ENCODE measurements at regions not wholly inside any gene's neighbourhood (a gene's known extent, or its start where the extent isn't known, plus 50 kb on each side); places are given as distances from the start of the nearest gene placed in this dataset.

DNA sequence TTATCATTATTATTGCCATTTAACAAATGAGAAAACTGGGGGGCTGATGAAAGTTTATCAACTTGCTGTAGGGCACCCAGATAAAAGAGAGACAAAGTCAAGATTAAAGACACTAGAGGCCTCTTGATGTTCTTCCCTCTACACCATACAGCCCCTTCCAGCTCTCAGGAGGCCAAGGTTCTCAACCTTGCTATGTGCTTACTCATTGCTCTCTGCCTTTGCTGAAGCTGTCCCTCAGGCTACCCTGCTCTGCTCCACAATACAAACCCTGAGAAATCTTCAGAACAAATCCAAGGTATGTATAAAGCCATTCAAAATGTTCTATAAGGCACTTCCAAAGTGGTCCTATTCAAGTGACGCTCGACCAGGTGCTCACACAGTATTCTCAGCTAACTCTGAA is 329.9 kb upstream of the TNP1 start:
- no peaks in the 10 kb centered on the region for H3F3A ChIP-seq (replicated peaks; ENCODE audit: insufficient read depth)
- no peaks in the 10 kb centered on the region for H3K9me2 ChIP-seq
- no peaks in the 10 kb centered on the region for H4K20me1 ChIP-seq (ENCODE audit: insufficient read depth)
- DNase-seq: no peak
- no peaks in the 10 kb centered on the region for H3K27me3 ChIP-seq (ENCODE audit: insufficient read depth)
- H3K79me2 ChIP-seq (ENCODE audit: insufficient read depth): no peaks in the 10 kb centered on the region
- 80% methylated on average over 2 of the region's 2 CpGs for WGBS (ENCODE audit: low lambda C conversion rate)
- no peak overlapping the region for H3K27ac ChIP-seq (ENCODE audit: low read depth in 2 of 2, low read length in 1 of 2)
- no peak overlapping the region for H3K9ac ChIP-seq
- no peaks in the 10 kb centered on the region for H3K36me3 ChIP-seq (replicated peaks in 1 of 2; ENCODE audit: control insufficient read depth in 1 of 2, insufficient read depth in 2 of 2, low read length in 1 of 2)
- peaks cover 0 to 2% of the 10 kb centered on the region in 2 experiments; a peak in 2 of 4 replicates for H3K4me1 ChIP-seq (ENCODE audit: control insufficient read depth in 1 of 2, insufficient read depth in 2 of 2, low read depth in 1 of 2, low read length in 1 of 2)
- ChIA-PET POLR2A (no interaction called here), CTCF (interaction anchor here (1.1 kb wide), 1 partner anchor 24 kb away, joined by 3 read pairs; no protein-coding TSS in a partner anchor)
- H2AFZ ChIP-seq (ENCODE audit: low read depth): peak overlapping the region; percentile 11; the same call in 1 of the 2 replicates
- no peak overlapping the region for H3K4me3 ChIP-seq (ENCODE audit: low read depth in 2 of 2, low read length in 1 of 2)
- TF ChIP-seq, protein P1, sequence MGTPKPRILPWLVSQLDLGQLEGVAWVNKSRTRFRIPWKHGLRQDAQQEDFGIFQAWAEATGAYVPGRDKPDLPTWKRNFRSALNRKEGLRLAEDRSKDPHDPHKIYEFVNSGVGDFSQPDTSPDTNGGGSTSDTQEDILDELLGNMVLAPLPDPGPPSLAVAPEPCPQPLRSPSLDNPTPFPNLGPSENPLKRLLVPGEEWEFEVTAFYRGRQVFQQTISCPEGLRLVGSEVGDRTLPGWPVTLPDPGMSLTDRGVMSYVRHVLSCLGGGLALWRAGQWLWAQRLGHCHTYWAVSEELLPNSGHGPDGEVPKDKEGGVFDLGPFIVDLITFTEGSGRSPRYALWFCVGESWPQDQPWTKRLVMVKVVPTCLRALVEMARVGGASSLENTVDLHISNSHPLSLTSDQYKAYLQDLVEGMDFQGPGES (IDR thresholded peaks at IDR 0.05; ENCODE audit: low read depth, low read length): no peak
- TF ChIP-seq YY1 (IDR thresholded peaks at IDR 0.05; ENCODE audit: low read depth) (no peak), TAF1 (IDR thresholded peaks at IDR 0.05; ENCODE audit: borderline replicate concordance, low read depth, low read length) (no peak), POLR2AphosphoS5 (IDR thresholded peaks at IDR 0.05; ENCODE audit: low read depth, low read length) (no peak), RXRA (IDR thresholded peaks at IDR 0.05; ENCODE audit: borderline replicate concordance, low read depth) (no peak)
- TF ChIP-seq, protein P2, sequence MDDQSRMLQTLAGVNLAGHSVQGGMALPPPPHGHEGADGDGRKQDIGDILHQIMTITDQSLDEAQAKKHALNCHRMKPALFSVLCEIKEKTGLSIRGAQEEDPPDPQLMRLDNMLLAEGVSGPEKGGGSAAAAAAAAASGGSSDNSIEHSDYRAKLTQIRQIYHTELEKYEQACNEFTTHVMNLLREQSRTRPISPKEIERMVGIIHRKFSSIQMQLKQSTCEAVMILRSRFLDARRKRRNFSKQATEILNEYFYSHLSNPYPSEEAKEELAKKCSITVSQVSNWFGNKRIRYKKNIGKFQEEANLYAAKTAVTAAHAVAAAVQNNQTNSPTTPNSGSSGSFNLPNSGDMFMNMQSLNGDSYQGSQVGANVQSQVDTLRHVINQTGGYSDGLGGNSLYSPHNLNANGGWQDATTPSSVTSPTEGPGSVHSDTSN (IDR thresholded peaks at IDR 0.05): no peak
- H3K9me3 ChIP-seq: no peaks in the 10 kb centered on the region
- H3K4me2 ChIP-seq: no peak overlapping the region

DNA sequence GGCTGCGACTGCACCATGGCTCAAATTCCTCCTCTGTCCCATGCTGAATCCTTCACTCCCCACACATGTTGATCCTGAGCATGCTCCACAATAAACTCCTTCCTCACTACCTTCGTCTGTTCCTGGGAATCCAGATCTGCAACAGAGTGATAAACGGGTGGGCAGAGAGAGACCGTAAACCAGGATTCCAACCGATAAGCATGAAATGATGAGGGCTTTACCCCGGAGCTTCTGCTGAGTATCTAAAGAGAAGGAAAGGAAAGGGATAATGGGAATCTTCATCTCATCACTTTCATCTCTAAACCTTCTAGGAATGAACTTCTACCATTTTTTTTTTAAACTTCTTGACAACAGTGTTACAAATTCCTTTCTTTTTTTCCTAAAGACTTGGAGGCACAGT is 329.3 kb upstream of the TNP1 start:
- H2AFZ ChIP-seq (ENCODE audit: low read depth): peak overlapping the region; percentile 11; the same call in 1 of the 2 replicates
- H3K27me3 ChIP-seq (ENCODE audit: insufficient read depth): no peaks in the 10 kb centered on the region
- peaks cover 0 to 1% of the 10 kb centered on the region in 2 experiments; a peak in 2 of 4 replicates for H3K4me1 ChIP-seq (ENCODE audit: control insufficient read depth in 1 of 2, insufficient read depth in 2 of 2, low read depth in 1 of 2, low read length in 1 of 2)
- POLR2A ChIA-PET: no interaction called here
- no peaks in the 10 kb centered on the region for H3K9me2 ChIP-seq
- H3K9me3 ChIP-seq: no peaks in the 10 kb centered on the region
- H4K20me1 ChIP-seq (ENCODE audit: insufficient read depth): no peaks in the 10 kb centered on the region
- CTCF ChIA-PET: no interaction called here
- TF ChIP-seq RCOR1 (IDR thresholded peaks at IDR 0.05; ENCODE audit: low read length): no peak
- no peak overlapping the region for H3K4me2 ChIP-seq
- H3K9ac ChIP-seq: no peak overlapping the region
- 83% methylated on average over 6 of the region's 6 CpGs for WGBS (ENCODE audit: low lambda C conversion rate)
- no peaks in the 10 kb centered on the region for H3K79me2 ChIP-seq (ENCODE audit: insufficient read depth)
- DNase-seq: no peak
- no peaks in the 10 kb centered on the region for H3F3A ChIP-seq (replicated peaks; ENCODE audit: insufficient read depth)
- H3K27ac ChIP-seq (ENCODE audit: low read depth in 2 of 2, low read length in 1 of 2): no peak overlapping the region
- H3K36me3 ChIP-seq (replicated peaks in 1 of 2; ENCODE audit: control insufficient read depth in 1 of 2, insufficient read depth in 2 of 2, low read length in 1 of 2): no peaks in the 10 kb centered on the region
- H3K4me3 ChIP-seq (ENCODE audit: low read depth in 2 of 2, low read length in 1 of 2): no peak overlapping the region

DNA sequence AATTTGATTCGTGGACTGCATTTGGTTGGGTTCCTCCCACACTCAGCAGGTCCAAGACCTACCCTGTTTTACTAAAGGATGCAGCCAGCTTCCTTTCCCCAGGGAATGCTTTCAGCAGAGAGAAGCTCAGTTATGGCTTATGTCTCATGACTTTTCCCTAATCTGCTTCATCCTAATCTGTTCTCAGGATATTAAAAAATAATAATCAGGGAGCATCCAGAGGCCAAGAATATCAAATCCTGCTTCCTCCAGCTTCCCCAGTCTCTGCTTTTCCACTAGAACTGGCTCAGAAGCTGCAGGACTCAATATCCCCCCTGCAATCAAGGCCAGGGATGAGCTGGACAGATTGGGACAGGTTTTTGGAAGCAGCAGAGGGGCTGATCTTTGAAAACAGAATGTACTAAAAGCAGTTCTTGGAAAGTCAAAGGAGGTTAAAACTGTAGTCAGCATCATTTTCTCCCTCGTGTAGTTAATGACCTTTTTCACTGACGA is 326.9 kb upstream of the TNP1 start:
- Histone ChIP-seq H3K27ac (ENCODE audit: low read depth in 2 of 2, low read length in 1 of 2) (no peak overlapping the region), H3K9me2 (no peaks in the 10 kb centered on the region), H3K4me3 (ENCODE audit: low read depth in 2 of 2, low read length in 1 of 2) (no peak overlapping the region), H2AFZ (ENCODE audit: low read depth) (no peak overlapping the region), H3K36me3 (replicated peaks in 1 of 2; ENCODE audit: control insufficient read depth in 1 of 2, insufficient read depth in 2 of 2, low read length in 1 of 2) (no peaks in the 10 kb centered on the region), H3K27me3 (ENCODE audit: insufficient read depth) (no peaks in the 10 kb centered on the region), H3K9ac (no peak overlapping the region), H4K20me1 (ENCODE audit: insufficient read depth) (no peaks in the 10 kb centered on the region), H3K79me2 (ENCODE audit: insufficient read depth) (no peaks in the 10 kb centered on the region), H3K4me1 (ENCODE audit: control insufficient read depth in 1 of 2, insufficient read depth in 2 of 2, low read depth in 1 of 2, low read length in 1 of 2) (no peaks in the 10 kb centered on the region; a peak in 2 of 4 replicates), H3F3A (replicated peaks; ENCODE audit: insufficient read depth) (no peaks in the 10 kb centered on the region), H3K4me2 (no peak overlapping the region), H3K9me3 (no peaks in the 10 kb centered on the region)
- 85% methylated on average over 3 of the region's 3 CpGs for WGBS (ENCODE audit: low lambda C conversion rate)
- ChIA-PET POLR2A (no interaction called here), CTCF (no interaction called here)
- TF ChIP-seq, protein P3, sequence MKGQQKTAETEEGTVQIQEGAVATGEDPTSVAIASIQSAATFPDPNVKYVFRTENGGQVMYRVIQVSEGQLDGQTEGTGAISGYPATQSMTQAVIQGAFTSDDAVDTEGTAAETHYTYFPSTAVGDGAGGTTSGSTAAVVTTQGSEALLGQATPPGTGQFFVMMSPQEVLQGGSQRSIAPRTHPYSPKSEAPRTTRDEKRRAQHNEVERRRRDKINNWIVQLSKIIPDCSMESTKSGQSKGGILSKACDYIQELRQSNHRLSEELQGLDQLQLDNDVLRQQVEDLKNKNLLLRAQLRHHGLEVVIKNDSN (IDR thresholded peaks at IDR 0.05; ENCODE audit: borderline replicate concordance, low read depth): no peak
- TF ChIP-seq MEF2A (IDR thresholded peaks at IDR 0.05; ENCODE audit: borderline replicate concordance, low read depth) (no peak), GATA2 (CRISPR knock-in tag; IDR thresholded peaks at IDR 0.05) (no peak), TCF12 (IDR thresholded peaks at IDR 0.05) (no peak), RAD21 (IDR thresholded peaks at IDR 0.05; ENCODE audit: low read length) (no peak), YY1 (IDR thresholded peaks at IDR 0.05; ENCODE audit: low read depth) (no peak), FOXM1 (IDR thresholded peaks at IDR 0.05; ENCODE audit: low read depth) (no peak), NFIC (IDR thresholded peaks at IDR 0.05; ENCODE audit: borderline replicate concordance) (no peak), RCOR1 (IDR thresholded peaks at IDR 0.05; ENCODE audit: low read length) (no peak), TAF1 (IDR thresholded peaks at IDR 0.05; ENCODE audit: borderline replicate concordance, low read depth, low read length) (no peak), GABPA (IDR thresholded peaks at IDR 0.05; ENCODE audit: low read depth) (no peak)
- TF ChIP-seq, protein P1 (IDR thresholded peaks at IDR 0.05; ENCODE audit: low read depth, low read length): no peak
- DNase-seq: no peak
